ENCODE measurements at regions not wholly inside any gene's neighbourhood (a gene's known extent, or its start where the extent isn't known, plus 50 kb on each side); places are given as distances from the start of the nearest gene placed in this dataset.

- H3K4me1 Mint-ChIP-seq = peaks cover 14% of the 10 kb centered on the region
- H3K27me3 Mint-ChIP-seq (ENCODE audit: low read depth, poor library complexity) = no peaks in the 10 kb centered on the region
- H3K4me3 Mint-ChIP-seq = no peak overlapping the region
- DNase-seq = no peak
- TF ChIP-seq, protein P1, sequence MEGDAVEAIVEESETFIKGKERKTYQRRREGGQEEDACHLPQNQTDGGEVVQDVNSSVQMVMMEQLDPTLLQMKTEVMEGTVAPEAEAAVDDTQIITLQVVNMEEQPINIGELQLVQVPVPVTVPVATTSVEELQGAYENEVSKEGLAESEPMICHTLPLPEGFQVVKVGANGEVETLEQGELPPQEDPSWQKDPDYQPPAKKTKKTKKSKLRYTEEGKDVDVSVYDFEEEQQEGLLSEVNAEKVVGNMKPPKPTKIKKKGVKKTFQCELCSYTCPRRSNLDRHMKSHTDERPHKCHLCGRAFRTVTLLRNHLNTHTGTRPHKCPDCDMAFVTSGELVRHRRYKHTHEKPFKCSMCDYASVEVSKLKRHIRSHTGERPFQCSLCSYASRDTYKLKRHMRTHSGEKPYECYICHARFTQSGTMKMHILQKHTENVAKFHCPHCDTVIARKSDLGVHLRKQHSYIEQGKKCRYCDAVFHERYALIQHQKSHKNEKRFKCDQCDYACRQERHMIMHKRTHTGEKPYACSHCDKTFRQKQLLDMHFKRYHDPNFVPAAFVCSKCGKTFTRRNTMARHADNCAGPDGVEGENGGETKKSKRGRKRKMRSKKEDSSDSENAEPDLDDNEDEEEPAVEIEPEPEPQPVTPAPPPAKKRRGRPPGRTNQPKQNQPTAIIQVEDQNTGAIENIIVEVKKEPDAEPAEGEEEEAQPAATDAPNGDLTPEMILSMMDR (IDR thresholded peaks at IDR 0.05) = no peak
- no peaks in the 10 kb centered on the region for H3K9me3 Mint-ChIP-seq
- H3K36me3 Mint-ChIP-seq (ENCODE audit: low read depth) = no peaks in the 10 kb centered on the region
- no peak overlapping the region for H3K27ac Mint-ChIP-seq
Measured at GRCh38 chr1:98299313-98299712, 362.2 kb upstream of the SNX7 start.

DNA sequence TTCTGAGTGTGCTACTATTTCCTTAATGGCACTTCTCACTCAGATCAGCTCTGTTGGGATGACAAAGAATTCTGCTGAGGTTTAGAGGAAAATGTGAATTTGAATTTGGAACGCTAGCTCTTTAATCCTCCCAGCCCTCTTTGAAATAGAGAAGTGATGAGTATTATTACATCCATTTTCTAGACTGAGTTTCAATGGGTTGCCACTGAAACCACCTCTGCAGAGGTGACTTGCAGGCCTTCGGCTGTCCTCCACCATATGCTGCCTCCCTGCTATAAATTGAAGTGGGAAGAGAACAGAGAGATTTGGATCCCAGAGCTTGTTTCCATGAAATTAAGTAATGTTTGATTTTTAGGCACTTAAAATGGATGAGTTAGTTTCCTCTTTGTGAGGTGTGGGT lies 363.2 kb upstream of the SNX7 start:
- H3K36me3 Mint-ChIP-seq (ENCODE audit: low read depth) = no peaks in the 10 kb centered on the region
- no peak overlapping the region for H3K27ac Mint-ChIP-seq
- no peaks in the 10 kb centered on the region for H3K9me3 Mint-ChIP-seq
- H3K4me3 Mint-ChIP-seq = no peak overlapping the region
- no peak for DNase-seq
- TF ChIP-seq, protein P1 (IDR thresholded peaks at IDR 0.05) = no peak
- no peaks in the 10 kb centered on the region for H3K27me3 Mint-ChIP-seq (ENCODE audit: low read depth, poor library complexity)
- peaks cover 14% of the 10 kb centered on the region for H3K4me1 Mint-ChIP-seq

DNA sequence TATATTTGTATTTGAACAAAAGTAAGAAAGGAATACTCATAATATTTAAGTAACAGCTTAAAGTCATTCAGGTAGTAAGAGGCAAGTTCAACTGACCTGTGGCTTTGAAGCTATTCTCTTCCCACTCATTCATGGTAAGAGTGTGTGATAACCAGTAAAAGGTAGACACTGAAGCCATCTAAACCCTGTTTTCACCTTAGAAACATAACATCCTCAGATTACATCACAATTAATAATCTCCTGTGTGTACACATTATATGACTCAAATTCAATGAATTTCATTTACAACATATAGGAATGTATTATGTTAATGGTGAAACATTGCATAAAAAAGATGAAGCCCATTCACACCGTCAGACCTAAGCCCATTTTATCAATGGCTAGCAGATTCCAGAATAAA lies 364.8 kb upstream of the SNX7 start:
- no peaks in the 10 kb centered on the region for H3K27me3 Mint-ChIP-seq (ENCODE audit: low read depth, poor library complexity)
- H3K9me3 Mint-ChIP-seq = no peaks in the 10 kb centered on the region
- H3K4me1 Mint-ChIP-seq = peaks cover 14% of the 10 kb centered on the region
- no peak overlapping the region for H3K27ac Mint-ChIP-seq
- no peak overlapping the region for H3K4me3 Mint-ChIP-seq
- TF ChIP-seq, protein P1 (IDR thresholded peaks at IDR 0.05) = no peak
- no peak for DNase-seq
- no peaks in the 10 kb centered on the region for H3K36me3 Mint-ChIP-seq (ENCODE audit: low read depth)

GRCh38 chr1:98294127-98294526 lies 367.4 kb upstream of the SNX7 start:
- DNase-seq = no peak
- Mint-ChIP-seq H3K4me1 (peaks cover 7% of the 10 kb centered on the region), H3K4me3 (no peak overlapping the region), H3K36me3 (ENCODE audit: low read depth) (no peaks in the 10 kb centered on the region), H3K27ac (no peak overlapping the region), H3K27me3 (ENCODE audit: low read depth, poor library complexity) (no peaks in the 10 kb centered on the region), H3K9me3 (no peaks in the 10 kb centered on the region)
- TF ChIP-seq, protein P1 (IDR thresholded peaks at IDR 0.05) = no peak

DNA sequence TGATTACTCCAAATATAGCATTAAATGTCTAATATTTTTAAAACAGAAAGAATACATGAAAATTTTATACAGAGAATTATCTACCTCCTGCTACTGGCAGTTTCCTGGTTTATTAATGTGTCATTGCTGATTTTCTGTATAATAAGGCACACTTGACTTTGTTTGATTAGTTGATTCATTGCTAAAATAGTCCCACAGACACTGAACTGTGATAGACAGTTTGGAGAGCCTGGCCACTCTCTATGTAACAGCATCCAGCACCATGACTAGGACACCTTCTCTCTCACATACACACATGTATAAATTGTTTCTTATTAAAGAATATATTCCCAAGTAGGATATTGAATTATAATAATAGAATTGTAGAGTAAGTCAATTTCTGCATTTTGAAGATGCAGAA lies 368.5 kb upstream of the SNX7 start:
- DNase-seq = no peak

GRCh38 chr1:98289311-98289710 lies 368.5 kb upstream of the DPYD start:
- Mint-ChIP-seq H3K4me3 (no peak overlapping the region), H3K4me1 (no peaks in the 10 kb centered on the region), H3K27ac (no peak overlapping the region), H3K27me3 (ENCODE audit: low read depth, poor library complexity) (no peaks in the 10 kb centered on the region), H3K9me3 (no peaks in the 10 kb centered on the region), H3K36me3 (ENCODE audit: low read depth) (no peaks in the 10 kb centered on the region)
- TF ChIP-seq, protein P1 (IDR thresholded peaks at IDR 0.05) = no peak
- no peak for DNase-seq

More for the DNA sequence above, 368.5 kb upstream of the SNX7 start:
- no peaks in the 10 kb centered on the region for H3K9me3 Mint-ChIP-seq
- TF ChIP-seq, protein P1 (IDR thresholded peaks at IDR 0.05) = no peak
- H3K4me3 Mint-ChIP-seq = no peak overlapping the region
- no peaks in the 10 kb centered on the region for H3K27me3 Mint-ChIP-seq (ENCODE audit: low read depth, poor library complexity)
- no peaks in the 10 kb centered on the region for H3K36me3 Mint-ChIP-seq (ENCODE audit: low read depth)
- H3K4me1 Mint-ChIP-seq = no peaks in the 10 kb centered on the region
- no peak overlapping the region for H3K27ac Mint-ChIP-seq
